ENCODE measurements at regions not wholly inside any gene's neighbourhood (a gene's known extent, or its start where the extent isn't known, plus 50 kb on each side); places are given as distances from the start of the nearest gene placed in this dataset.
"Not testable (repeated sequence)": the region's sequence is repeated elsewhere in the genome, so short reads cannot be mapped to it uniquely, and the experiment has no call there.

DNA sequence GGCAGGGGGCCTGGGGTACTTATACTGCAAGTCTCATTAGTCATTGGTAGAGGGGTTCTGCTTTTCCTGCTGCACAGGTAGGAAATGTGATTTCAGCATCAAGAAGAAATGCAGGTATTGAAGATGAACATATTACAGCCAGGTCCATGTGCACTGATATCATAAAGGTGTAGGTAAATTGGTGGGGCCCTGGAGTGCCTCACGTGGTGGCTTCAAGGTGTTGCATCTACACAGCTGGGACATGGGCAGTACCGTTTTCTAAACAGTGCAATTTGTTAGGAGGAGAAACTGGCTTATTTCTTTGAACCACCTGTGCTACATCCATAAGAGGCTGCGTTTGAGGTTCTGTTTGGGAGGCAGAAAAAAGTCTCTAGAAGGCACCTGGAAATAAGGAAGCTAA is 618.1 kb upstream of the RBFOX1 start:
- DNase-seq = no peak

DNA sequence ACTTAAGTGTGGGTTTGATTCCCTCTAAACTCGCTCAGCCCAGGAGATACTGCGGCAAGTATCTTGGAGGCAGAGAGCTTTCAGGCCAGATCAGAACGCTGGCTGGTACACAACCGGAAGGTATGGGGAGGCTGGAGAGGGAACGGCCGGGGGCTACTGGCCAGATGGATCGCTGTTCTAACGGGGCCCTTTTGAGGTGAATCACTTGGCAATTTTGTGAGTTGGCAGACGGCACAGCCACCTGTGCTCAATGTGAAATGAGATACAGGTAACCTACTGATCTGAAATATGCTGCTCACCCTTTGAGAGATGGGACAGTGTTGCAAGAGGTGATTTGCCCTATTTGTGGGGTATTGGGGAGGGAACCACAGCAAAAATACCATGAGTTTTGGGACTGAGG is 622.9 kb upstream of the RBFOX1 start:
- DNase-seq = no peak

DNA sequence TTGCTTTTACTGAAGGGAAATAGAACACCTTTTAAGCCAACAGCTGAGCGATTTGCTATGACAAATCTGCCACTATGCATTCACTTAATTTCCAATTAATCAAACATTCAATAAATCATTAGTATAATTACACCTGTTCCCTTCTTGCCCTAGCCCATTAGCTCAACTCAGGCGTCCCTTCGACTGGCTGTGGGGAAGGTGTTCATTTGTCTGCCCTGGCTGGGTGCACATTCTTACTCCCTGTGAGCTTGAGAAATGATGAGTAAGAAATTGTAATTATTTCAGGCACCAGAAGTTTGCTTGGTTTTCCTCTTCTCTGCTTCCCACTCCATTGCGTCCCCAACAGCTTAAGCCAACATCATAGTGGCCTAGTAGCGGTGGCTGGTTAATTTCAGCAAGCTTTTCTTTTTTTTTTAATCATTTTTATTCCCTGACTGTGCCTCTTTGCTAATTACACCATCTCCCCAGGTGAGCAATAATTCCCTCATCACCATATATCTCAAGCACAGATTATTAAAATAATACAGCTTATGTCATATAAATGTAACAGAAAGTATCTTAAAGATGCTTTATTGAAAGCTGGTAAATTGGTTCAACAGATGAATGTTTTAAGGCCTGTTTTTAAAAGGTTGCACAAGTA is 623.9 kb upstream of the RBFOX1 start:
- DNase-seq = no peak

DNA sequence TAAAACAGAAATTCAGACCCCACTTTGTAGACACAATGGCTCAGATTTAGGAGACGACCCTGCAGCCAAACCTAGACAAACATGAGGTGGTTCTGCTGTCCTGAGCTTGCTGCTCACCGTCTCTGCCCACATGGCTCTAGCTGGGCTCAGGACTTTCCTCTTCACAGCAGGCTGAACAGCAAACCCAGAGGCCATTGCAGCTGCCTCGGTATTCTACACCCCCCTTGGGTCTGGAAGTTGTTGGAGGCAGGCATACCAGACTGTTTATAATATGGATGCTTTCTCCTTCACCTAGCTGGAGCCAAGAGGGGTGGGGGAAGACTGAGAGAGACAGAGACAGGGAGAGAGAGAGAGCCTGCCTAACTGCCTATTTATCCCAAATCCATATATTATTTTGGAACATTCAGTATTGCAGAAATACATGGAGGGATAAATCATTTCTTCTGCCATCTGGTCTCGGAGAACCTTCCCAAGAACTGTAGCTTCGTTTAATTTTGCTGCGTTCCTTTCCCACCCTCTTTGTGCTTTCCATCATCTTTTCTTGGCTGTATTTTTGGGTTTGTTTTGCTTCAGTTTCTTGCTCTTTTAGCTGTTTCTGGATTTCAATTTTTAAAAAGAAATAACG is 628.2 kb upstream of the RBFOX1 start:
- DNase-seq = no peak

DNA sequence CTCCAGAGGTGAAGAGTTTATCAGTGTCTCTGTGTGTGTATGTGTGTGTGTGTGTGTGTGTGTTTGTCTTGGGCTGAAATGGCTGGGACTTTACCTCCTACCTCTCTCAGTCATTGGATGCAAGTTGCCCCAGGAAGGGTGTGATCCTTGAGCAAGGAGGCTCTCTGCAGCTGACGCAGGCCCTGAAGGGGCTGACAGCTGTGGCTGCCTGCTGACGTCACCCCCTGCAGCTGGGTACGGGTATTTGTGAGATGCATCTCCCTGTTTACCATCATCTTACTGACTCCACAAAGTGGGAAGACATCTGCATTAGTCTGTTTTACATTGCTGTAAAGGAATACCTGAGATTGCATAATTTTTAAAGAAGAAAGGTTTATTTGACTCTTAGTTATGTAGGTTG is 631.5 kb upstream of the RBFOX1 start:
- no peak for DNase-seq

DNA sequence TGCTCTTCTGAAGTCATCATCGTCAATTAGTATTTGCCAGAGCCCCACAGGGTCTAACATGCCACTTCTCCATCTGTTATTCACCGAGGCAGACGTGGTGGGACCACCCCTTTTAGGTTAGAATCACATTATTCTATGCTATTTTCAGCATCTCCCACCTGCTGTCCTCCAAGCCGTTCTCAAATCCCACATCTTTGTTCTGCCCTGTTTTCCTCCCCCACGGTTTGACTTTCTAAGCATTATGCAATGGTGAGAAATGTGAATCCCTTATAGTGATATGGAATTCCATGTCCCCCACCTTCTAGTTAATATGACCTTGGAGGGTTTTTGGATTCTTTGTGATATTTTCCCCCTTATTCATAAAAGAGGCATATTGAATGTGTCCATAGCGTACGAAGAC is 634.1 kb upstream of the RBFOX1 start:
- DNase-seq = no peak

DNA sequence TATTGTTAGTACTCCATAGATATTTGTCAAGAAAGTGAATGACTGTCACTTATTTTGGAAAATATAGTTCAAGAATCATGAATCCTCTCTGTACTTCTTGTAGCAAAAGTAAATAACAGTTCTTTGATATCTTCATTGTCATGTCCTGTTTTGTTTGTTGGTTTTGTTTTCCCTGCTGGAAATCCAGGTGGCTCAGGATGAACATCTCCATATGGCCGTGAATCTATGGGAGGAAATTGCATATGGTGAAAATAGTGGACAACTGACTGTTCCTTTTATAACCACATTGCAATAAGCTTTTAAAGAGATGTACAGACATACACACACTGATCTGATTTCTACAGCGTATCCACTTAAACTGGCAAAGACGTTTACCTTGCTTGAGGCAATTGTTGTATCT is 637.0 kb upstream of the RBFOX1 start:
- no peak for DNase-seq

DNA sequence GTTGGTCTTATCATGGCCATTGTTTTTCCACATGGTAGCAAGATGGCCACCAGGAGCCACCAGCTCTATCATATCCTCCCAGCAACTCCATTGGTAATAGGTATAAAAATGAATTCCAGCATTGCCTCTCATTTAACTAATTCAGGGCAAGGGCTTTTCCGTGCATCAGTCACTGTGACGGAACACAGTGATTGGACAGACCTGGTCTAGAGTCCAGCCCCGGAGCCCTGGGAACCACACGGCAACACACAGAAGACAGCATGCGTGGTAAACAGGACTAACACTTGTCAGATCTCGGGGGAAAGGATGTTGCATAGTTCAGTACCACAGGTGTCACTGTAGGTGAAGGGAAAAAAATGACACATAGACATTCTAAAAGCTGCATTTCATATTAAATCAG is 638.0 kb upstream of the RBFOX1 start:
- no peak for DNase-seq

DNA sequence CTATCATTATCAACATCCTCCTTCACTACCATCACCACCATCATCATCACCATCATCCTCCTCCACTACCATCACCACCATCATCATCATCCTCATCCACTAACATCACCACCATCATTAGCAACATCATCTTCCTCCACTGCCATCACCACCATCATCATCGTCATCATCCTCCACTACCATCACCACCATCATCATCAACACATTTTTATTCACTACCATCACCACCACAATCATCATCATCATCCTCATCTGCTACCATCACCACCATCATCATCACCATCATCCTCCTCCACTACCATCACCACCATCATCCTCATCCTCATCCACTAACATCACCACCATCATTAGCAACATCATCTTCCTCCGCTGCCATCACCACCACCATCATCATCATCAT is 639.2 kb upstream of the RBFOX1 start:
- not testable (repeated sequence) for DNase-seq

DNA sequence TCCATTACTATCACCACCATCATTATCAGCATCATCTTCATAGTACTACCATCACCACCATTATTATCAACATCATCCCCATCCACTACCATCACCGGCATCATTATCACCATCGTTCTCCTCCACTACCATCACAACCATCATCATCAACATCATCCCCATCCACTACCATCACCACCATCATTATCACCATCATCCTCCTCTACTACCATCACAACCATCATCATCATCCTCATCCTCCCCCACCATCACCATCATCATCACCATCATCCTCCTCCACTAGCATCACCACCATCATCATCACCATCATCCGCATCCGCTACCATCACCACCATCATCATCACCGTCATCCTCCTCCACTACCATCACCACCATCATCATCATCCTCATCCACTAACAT is 639.8 kb upstream of the RBFOX1 start:
- DNase-seq = no peak

DNA sequence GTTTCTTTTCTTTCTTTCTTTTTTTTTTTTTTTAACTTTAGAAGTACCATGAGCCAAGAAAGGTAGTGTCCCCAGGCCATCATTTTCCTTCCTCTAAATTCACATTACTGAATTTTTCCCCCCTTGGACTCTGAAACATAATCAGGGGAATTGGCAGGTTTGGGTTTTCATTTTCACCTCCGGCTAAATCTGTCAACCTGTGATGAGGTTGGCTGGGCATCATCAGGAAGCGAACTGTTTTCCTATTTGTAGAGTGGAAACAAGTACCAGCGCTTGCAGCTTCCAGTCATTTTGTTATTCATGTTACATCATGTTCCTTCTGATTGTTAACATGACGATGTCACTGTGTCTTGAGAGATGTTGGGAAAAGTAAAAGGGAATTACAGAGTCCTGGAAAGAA is 641.9 kb upstream of the RBFOX1 start:
- no peak for DNase-seq

DNA sequence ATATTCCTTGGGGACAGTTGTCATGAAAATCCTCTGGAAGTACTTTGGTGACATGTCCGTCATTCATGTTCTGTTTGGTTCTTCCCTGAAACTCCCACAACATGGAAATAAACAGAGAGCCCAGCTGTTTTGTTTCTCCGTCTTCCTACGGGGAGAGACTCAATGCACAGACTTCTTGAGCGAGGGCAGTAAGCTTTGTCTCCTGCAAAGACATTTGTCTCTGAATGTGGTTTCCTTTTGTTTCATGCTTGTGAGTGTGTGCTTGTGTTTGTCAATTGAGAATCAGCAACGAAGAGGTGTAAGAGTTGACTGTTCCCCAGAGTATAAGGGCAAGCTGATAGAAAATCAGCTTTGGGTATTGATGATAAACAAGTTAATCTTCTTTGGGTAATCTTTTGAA is 643.0 kb upstream of the RBFOX1 start:
- no peak for DNase-seq

DNA sequence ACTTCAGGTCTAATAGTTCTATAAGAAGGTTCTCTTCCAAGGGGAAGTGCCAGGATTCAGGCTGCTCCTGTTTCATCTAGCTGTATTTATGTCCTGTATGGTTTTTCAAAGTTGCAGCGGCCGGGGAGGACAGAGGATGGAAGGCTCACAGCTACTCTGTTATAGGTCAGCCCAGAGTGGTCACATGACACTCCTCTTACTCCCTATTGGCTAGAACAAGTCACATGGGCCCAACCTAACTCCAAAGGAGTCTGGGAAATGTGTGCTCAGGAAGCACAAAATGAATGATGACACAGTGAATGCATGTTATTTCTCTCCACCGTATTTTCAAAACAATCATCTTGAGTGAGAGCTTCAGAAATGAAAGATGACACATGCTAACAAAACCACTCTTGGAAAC is 645.1 kb upstream of the RBFOX1 start:
- DNase-seq = no peak

DNA sequence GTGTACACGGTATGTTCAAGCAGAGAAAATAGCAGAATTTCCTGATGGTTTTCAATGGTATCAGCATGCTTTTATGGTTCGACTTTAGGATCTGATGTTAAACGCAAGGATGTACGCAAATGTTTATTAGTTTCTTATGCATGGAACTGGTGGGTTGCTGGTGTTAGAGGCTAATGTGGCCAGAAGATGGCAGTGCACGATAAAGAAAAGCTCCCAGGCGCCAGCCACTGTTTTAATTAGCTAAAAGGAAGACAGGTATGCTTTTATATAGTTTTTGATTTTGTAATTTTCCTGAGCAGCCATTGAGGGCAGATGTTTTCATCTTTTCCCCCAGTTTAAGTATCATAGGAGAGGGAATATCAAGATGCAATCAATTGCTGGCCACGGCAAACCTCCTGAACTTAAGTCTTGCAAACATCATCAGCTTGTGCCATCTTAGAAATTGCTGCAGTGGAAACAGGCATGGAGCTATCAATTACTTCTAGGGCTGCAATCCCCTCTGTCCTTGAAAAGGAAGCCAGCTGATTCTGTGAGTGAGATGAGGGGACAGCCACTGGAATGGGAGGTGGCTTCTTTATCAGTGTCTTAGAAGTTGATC is 648.5 kb upstream of the RBFOX1 start:
- no peak for DNase-seq

DNA sequence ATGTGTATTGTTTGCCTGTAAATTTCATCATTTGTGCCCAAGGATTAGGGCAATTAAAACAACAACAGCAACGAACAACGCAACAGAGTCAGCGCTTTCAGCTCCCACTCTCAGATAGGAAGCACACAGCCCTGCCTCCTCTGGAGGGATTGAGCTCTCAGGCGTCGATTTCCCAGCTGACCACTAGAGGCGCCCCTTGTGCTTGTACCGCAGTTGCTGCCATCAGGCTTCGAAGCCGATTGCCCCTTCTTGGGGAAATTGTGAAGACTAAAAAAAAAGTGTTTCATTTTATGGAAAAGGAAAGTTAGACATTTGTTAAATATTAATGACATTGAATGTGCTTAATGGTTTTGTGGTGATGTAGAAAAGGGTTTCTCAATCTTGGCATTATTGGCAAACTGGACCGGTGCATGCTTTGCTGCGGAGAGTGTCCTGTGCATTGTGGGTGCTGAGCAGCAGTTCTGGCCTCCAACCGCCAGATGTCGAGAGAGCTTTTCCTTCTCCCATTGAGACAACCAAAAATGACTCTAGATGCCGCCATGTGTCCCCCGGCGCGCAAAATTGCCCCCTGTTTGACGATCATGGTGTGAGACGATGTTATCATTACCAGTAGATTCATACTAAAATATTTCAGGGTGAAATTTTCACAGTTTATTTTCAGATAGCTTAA is 650.4 kb upstream of the RBFOX1 start:
- DNase-seq = no peak

DNA sequence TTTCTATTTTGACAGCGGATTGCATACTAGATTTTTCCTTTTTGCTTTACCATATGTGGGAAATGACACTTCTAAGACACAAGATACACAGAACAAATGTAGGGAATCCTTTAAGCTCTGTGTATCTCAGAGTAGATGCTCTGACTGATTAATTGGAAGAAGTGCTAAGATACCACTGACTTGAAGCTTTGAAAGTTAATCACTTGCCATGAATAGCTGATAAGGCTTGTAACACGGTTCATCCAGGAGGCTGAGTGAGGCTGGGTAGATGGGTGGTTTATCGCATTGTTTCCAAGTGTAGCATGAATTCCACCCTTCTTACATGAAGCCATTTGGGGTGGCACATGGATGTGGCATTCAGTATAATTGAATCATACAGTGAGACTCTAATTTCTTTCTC is 654.1 kb upstream of the RBFOX1 start:
- DNase-seq = no peak

DNA sequence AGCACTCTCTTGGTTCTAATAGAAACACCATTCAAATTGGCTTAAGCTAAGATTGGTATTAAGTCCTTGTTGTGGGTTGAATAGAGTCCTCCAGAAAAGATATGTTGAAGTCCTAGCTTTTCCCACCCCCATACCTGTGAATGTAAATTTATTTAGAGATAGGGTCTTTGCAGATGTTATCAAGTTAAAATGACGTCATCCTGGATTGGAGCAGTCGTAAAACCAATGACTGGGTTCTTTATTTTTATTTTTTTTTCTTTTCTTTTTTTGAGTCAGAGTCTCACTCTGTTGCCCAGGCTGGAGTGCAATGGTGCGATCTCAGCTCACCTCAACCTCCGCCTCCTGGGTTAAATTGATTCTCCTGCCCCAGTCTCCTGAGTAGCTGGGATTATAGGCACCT is 658.6 kb upstream of the RBFOX1 start:
- no peak for DNase-seq

DNA sequence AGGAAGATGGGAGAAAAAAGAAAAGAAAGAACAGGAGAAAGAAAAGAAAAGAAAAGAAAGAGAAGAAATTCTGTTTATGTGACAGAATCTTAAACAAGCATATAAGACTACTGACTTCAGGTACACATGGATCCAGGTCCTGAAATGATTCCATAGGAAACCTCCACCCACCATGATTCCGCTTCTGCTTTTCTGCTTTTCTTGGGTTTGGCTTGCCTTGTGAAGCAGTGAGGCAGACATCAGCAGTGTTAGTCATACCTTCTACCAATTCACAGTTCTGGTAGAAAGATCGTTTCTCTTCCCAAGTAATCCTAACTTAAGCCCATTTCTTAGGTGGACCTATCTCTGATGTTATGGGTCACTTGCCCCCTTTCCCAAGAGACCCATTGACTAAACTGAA is 660.1 kb upstream of the RBFOX1 start:
- no peak for DNase-seq

DNA sequence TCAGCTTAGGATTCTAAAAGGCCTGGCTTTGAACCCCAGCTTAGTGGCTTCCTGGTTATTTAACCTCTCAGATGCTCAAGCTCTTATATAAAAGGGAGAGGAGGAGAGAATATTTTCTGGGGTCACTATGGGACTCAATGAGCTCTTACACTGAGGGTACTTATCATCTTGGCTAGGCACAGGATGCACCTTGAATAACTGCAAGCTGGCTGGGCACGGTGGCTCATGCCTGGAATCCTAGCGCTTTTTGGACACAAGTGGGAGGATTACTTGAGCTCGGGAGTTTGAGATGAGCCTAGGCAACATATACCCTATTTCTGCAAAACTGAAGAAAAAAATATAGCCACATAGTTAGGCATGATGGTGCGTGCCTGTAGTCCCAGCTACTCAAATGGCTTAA is 665.3 kb upstream of the RBFOX1 start:
- no peak for DNase-seq

DNA sequence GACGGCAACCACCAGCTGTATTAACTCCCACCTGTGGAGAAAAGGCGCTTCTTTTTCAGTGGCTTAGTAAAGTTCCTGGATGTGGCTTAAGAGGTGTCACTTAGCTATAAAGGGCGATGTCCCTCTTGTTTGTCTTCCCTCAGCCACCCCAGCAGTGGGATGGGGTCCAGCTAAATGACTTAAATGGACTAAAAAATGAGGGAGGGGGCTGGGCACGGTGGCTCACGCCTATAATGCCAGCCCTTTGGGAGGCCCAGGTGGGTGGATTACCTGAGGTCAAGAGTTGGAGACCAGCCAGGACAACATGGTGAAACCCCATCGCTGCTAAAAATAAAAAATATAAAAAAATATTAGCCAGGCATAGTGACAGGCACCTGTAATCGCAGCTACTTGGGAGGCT is 667.5 kb upstream of the RBFOX1 start:
- DNase-seq = no peak

DNA sequence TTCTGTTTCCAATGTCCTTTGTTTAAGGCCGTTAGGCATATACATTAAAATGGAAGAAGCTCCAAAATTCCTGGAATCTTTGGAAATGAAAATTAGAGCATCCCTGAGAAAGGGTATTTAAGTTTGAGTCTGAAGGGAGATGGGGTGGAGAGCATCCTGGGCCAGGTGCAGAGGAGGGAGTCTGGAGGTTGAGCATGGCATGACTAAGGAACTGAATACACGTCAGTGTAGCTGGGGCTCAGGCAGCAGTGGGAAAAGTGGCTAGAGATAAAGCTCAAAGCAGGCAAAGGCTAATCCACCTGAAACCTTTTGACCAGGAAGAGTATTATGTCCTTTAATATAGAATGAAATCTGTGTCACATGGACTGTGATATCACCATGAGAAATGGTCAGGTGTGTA is 669.0 kb upstream of the RBFOX1 start:
- no peak for DNase-seq

DNA sequence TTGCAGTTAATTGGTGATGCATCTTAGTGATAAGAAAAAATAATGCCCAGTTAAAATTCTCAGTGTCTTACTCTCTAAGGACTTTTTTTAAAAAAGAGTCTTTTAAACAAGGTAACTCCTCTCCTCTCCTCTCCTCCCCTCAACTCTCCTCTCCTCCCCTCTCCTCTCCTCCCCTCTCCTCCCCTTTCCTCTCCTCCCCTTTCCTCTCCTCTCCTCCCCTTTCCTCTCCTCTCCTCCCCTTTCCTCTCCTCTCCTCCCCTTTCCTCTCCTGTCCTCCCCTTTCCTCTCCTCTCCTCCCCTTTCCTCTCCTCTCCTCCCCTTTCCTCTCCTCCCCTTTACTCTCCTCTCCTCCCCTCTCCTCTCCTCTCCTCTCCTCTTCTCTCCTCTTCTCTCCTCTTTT is 675.9 kb upstream of the RBFOX1 start:
- DNase-seq = no peak

DNA sequence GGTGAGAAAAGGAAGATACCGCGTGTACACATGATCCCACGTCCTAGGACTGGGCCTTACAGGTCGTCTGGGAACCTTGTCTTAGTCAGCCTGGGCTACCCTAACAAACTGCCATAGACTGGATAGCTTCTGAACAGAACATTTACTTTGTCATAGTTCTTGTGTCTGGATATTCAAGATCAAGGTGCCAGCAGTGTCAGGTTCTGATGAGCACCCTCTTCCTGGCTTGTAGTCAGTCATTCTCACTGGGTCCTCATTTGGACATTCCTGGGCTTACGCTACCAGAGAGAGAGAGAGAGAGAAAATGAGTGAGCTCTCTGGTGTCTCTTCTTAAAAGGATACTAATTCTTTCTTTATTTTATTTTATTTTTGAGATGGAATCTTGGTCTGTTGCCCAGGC is 685.8 kb upstream of the RBFOX1 start:
- no peak for DNase-seq

DNA sequence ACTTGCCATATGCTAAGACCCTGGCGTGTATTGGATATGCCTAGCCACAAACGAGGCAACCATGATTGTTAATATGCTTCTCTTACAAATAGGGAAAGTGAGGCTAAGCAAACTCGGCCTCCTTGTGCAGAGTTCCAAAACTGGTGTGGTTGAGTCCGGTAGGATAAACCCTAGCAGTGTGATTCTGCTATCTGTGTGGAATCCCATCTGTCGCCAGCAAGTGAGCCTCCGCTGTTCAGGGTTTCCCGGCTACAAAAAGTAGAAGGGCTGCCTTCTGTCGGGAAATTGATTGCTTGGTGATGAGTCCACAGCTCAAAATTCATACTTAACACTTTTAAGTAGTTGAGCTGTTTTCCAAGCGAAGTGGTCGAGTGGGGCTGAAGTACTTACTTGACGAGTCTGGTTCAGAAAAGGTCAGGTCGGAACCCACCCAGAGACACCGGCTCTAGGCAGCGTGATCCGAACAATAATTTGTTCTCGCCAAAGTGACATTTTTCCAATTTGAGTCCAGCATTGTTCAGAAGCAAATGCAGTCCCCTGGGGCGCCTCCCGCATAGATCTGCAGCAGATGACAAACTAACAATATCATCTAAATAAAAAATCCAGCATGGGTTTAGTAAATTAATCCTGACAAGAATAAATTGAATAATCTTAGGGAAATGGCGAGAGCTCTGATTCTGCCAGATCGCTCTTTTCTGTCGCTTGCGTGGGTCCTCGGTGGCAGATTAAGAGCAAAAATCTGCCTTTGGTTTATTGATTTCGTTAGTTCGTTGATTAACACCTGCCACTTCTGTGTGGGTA is 686.7 kb upstream of the RBFOX1 start:
- no peak for DNase-seq

Measured in activated gamma-delta T cell treated with Interleukin-2 at 50 U/mL for 16 hours (primary cell).